SK-N-SH treated with all-trans-retinoic acid at 6 μM for 48 hours (cell line): ENCODE measurements at regions not wholly inside any gene's neighbourhood (a gene's known extent, or its start where the extent isn't known, plus 50 kb on each side); places are given as distances from the start of the nearest gene placed in this dataset.

Experiments used
- ATAC-seq: fragments of 200-7000 bp; cut with Tn5 transposase; 3 replicates; pipeline ENCODE4 v1.9.1; 2020; ENCODE audit warnings: mild to moderate bottlenecking, moderate library complexity
- ARNTL ChIP-seq: fragments of 450-650 bp; formaldehyde crosslinking; IDR thresholded peaks from 2 replicates; pipeline ENCODE4 v1.5.0; 2020; ENCODE audit warnings: low read depth, mild to moderate bottlenecking, moderate library complexity, borderline replicate concordance
- BACH2 ChIP-seq: fragments of 250-450 bp; sonication (Bioruptor Pico); IDR thresholded peaks from 2 replicates; pipeline ENCODE4 v1.9.0; 2021; ENCODE audit warnings: mild to moderate bottlenecking, borderline replicate concordance
- CREB5 ChIP-seq: fragments of 250-450 bp; sonication (Bioruptor Pico); IDR thresholded peaks from 2 replicates; pipeline ENCODE4 v1.5.1; 2020; ENCODE audit warnings: low read depth, mild to moderate bottlenecking, moderate library complexity
- CSDC2 ChIP-seq: fragments of 250-450 bp; sonication (Bioruptor Pico); IDR thresholded peaks from 2 replicates; pipeline ENCODE4 v1.5.0; 2020; ENCODE audit warnings: mild to moderate bottlenecking, moderate library complexity
- CSRNP3 ChIP-seq: fragments of 250-450 bp; sonication (Bioruptor Pico); IDR thresholded peaks from 2 replicates; pipeline ENCODE4 v1.5.1; 2021; ENCODE audit warnings: mild to moderate bottlenecking, moderate library complexity
- ESRRG ChIP-seq: fragments of 250-450 bp; sonication (Bioruptor Pico); IDR thresholded peaks from 2 replicates; pipeline ENCODE4 v1.6.1; 2021; ENCODE audit warnings: mild to moderate bottlenecking
- GLIS3 ChIP-seq: fragments of 250-450 bp; sonication (Bioruptor Pico); IDR thresholded peaks from 2 replicates; pipeline ENCODE4 v1.5.0; 2020; ENCODE audit warnings: mild to moderate bottlenecking, moderate library complexity
- ISL1 ChIP-seq: fragments of 250-450 bp; sonication (Bioruptor Pico); IDR thresholded peaks from 2 replicates; pipeline ENCODE4 v2.1.2; 2022; ENCODE audit warnings: mild to moderate bottlenecking, moderate library complexity
- OSR1 ChIP-seq: fragments of 250-450 bp; sonication (Bioruptor Pico); IDR thresholded peaks from 2 replicates; pipeline ENCODE4 v1.8.0; 2022; ENCODE audit warnings: moderate library complexity, mild to moderate bottlenecking, inconsistent platforms
- PATZ1 ChIP-seq: fragments of 250-450 bp; sonication (Bioruptor Pico); IDR thresholded peaks from 2 replicates; pipeline ENCODE4 v1.8.0; 2020; ENCODE audit warnings: mild to moderate bottlenecking, moderate library complexity, borderline replicate concordance
- POU6F1 ChIP-seq: fragments of 250-450 bp; sonication (Bioruptor Pico); IDR thresholded peaks from 2 replicates; pipeline ENCODE4 v1.8.0; 2021; ENCODE audit warnings: low read depth, mild to moderate bottlenecking, moderate library complexity, borderline replicate concordance
- PPARA ChIP-seq: fragments of 250-450 bp; sonication (Bioruptor Pico); IDR thresholded peaks from 2 replicates; pipeline ENCODE4 v1.5.0; 2020; ENCODE audit warnings: mild to moderate bottlenecking, borderline replicate concordance
- RARB ChIP-seq: fragments of 250-450 bp; sonication (Bioruptor Pico); IDR thresholded peaks from 2 replicates; pipeline ENCODE4 v1.8.0; 2021; ENCODE audit warnings: mild to moderate bottlenecking, moderate library complexity
- SNAI2 ChIP-seq: fragments of 250-450 bp; sonication (Bioruptor Pico); IDR thresholded peaks from 2 replicates; pipeline ENCODE4 v1.5.0; 2020; ENCODE audit warnings: mild to moderate bottlenecking, moderate library complexity
- TCF4 ChIP-seq: fragments of 250-450 bp; sonication (Bioruptor Pico); IDR thresholded peaks from 2 replicates; pipeline ENCODE4 v1.8.0; 2021; ENCODE audit warnings: mild to moderate bottlenecking, moderate library complexity, borderline replicate concordance
- TOX ChIP-seq: fragments of 250-450 bp; sonication (Bioruptor Pico); IDR thresholded peaks from 2 replicates; pipeline ENCODE4 v1.8.0; 2021; ENCODE audit warnings: mild to moderate bottlenecking, moderate library complexity, borderline replicate concordance
- TSHZ2 ChIP-seq: fragments of 250-450 bp; sonication (Bioruptor Pico); IDR thresholded peaks from 2 replicates; pipeline ENCODE4 v1.5.0; 2020; ENCODE audit warnings: mild to moderate bottlenecking, moderate library complexity
- ZC3H10 ChIP-seq: fragments of 250-450 bp; sonication (Bioruptor Pico); IDR thresholded peaks from 2 replicates; pipeline ENCODE4 v1.5.1; 2021; ENCODE audit warnings: mild to moderate bottlenecking, moderate library complexity
- ZFP3 ChIP-seq: fragments of 250-450 bp; sonication (Bioruptor Pico); IDR thresholded peaks from 2 replicates; pipeline ENCODE4 v1.5.0; 2020; ENCODE audit warnings: mild to moderate bottlenecking, moderate library complexity
- ZFP30 ChIP-seq: fragments of 450-650 bp; formaldehyde crosslinking; IDR thresholded peaks from 2 replicates; pipeline ENCODE4 v1.5.0; 2022; ENCODE audit warnings: mild to moderate bottlenecking, moderate library complexity
- ZNF565 ChIP-seq: fragments of 450-650 bp; formaldehyde crosslinking; conservative IDR thresholded peaks from 2 replicates; pipeline ENCODE4 v1.5.0; 2020; ENCODE audit warnings: low read depth, mild to moderate bottlenecking, moderate library complexity
- ZNF70 ChIP-seq: fragments of 450-650 bp; formaldehyde crosslinking; IDR thresholded peaks from 2 replicates; pipeline ENCODE4 v1.5.0; 2020; ENCODE audit warnings: mild to moderate bottlenecking, moderate library complexity
- ZNF8 ChIP-seq: fragments of 450-650 bp; formaldehyde crosslinking; IDR thresholded peaks from 2 replicates; pipeline ENCODE4 v1.5.0; 2020; ENCODE audit warnings: mild to moderate bottlenecking, moderate library complexity

- TF ChIP-seq TOX (CRISPR knock-in tag) (no peak), ESRRG (CRISPR knock-in tag) (no peak), ZFP3 (no peak), RARB (no peak), ZNF70 (CRISPR knock-in tag) (no peak), CSRNP3 (CRISPR knock-in tag) (no peak), OSR1 (CRISPR knock-in tag) (no peak), ISL1 (CRISPR knock-in tag) (no peak), SNAI2 (CRISPR knock-in tag) (no peak), PATZ1 (CRISPR knock-in tag) (no peak), TCF4 (CRISPR knock-in tag) (no peak)
- TF ChIP-seq, all 23 proteins: peak for 0
- ATAC-seq: no peak
Observed at GRCh38 chr21:34022627-34023335, 50.6 kb upstream of the MRPS6 start.

- TF ChIP-seq CREB5 (no peak), ZFP3 (no peak), TCF4 (CRISPR knock-in tag) (no peak), PPARA (CRISPR knock-in tag) (no peak), ARNTL (CRISPR knock-in tag) (no peak), ZNF565 (CRISPR knock-in tag) (no peak), CSRNP3 (CRISPR knock-in tag) (no peak), OSR1 (CRISPR knock-in tag) (no peak), CSDC2 (CRISPR knock-in tag) (no peak), ESRRG (CRISPR knock-in tag) (no peak), BACH2 (CRISPR knock-in tag) (no peak), ISL1 (CRISPR knock-in tag) (no peak)
- ATAC-seq: no peak
Observed at GRCh38 chr21:34021726-34022125, 51.7 kb upstream of the MRPS6 start.

GRCh38 chr21:34020983-34021553 lies 52.3 kb upstream of the MRPS6 start:
- ATAC-seq: no peak
- no peak for TF ChIP-seq POU6F1 (CRISPR knock-in tag)
- no peak for TF ChIP-seq ZFP30 (CRISPR knock-in tag)
- TF ChIP-seq BACH2 (CRISPR knock-in tag): no peak
- TF ChIP-seq ZNF70 (CRISPR knock-in tag): no peak
- TF ChIP-seq ZFP3: no peak
- no peak for TF ChIP-seq SNAI2 (CRISPR knock-in tag)
- no peak for TF ChIP-seq ZNF8 (CRISPR knock-in tag)
- TF ChIP-seq OSR1 (CRISPR knock-in tag): no peak
- TF ChIP-seq ZC3H10 (CRISPR knock-in tag): no peak
- no peak for TF ChIP-seq PPARA (CRISPR knock-in tag)
- TF ChIP-seq PATZ1 (CRISPR knock-in tag): no peak
- TF ChIP-seq ESRRG (CRISPR knock-in tag): no peak
- no peak for TF ChIP-seq TSHZ2
- TF ChIP-seq GLIS3 (CRISPR knock-in tag): no peak
- no peak for TF ChIP-seq TOX (CRISPR knock-in tag)
- TF ChIP-seq TCF4 (CRISPR knock-in tag): no peak
- TF ChIP-seq CSDC2 (CRISPR knock-in tag): no peak
- no peak for TF ChIP-seq RARB
